ENCODE measurements at regions not wholly inside any gene's neighbourhood (a gene's known extent, or its start where the extent isn't known, plus 50 kb on each side); places are given as distances from the start of the nearest gene placed in this dataset.
"Not testable (repeated sequence)": the region's sequence is repeated elsewhere in the genome, so short reads cannot be mapped to it uniquely, and the experiment has no call there.

DNA sequence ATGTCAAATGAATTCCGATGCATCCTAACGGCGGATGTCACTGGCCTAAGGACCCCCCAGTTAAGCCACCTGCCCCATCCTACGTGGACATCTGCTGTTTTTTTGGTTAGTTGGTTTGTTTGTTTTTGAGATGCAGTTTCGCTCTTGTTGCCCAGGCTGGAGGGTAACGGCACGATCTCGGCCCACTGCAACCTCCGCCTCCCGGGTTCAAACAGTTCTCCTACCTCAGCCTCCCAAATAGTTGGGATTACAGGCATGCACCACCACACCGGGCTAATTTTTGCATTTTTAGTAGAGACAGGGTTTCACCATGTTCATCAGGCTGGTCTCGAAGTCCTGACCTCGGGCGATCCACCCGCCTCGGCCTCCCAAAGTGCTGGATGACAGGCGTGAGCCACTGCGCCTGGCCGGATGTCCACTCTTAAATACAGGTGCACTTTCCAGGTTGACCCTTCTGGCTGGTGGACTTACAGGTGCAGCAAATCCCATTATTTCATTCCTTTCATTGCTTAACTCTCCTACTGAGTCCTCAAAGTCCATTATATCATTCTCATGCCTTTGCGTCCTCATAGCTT lies 206.2 kb downstream of the CRLF2 start:
- intact Hi-C loops (cut with DNase I; ENCODE audit: low total_unique reads), result no loop called here
- H3K4me3 ChIP-seq, result no peak overlapping the region
- no peaks in the 10 kb centered on the region for H3K27me3 ChIP-seq
- TF ChIP-seq CTCF (IDR thresholded peaks at IDR 0.05), result no peak
- peak in 1 of 2 donors; percentile 46 for DNase-seq
- no peak overlapping the region for H3K27ac ChIP-seq
- no peaks in the 10 kb centered on the region for H3K4me1 ChIP-seq
- H3K36me3 ChIP-seq, result no peaks in the 10 kb centered on the region
- H3K9me3 ChIP-seq, result no peaks in the 10 kb centered on the region

DNA sequence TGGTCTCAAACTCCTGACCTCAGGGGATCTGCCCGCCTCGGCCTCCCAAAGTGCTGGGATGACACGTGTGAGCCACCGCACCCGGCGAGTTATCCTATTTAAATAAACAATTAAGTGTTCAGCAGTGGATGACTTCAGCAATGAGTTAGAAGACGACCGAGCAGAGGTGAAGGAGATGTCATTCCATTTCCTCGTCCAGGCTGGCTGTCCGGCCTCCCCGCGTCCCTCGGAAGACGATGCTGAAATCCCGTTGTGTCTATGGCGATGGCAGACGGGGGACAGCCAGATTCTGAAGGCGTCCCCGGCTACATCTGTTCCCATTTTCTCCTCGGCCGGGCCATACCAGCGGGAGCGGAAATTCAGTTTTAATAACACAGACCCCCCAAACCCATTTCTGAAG lies 209.8 kb downstream of the CRLF2 start:
- Histone ChIP-seq H3K4me1 (no peaks in the 10 kb centered on the region), H3K9me3 (no peaks in the 10 kb centered on the region), H3K27me3 (peaks cover 0 to 8% of the 10 kb centered on the region in 2 donors), H3K36me3 (no peaks in the 10 kb centered on the region), H3K4me3 (no peak overlapping the region), H3K27ac (no peak overlapping the region)
- intact Hi-C loops (cut with DNase I; ENCODE audit: low total_unique reads), result no loop called here
- no peak for TF ChIP-seq CTCF (IDR thresholded peaks at IDR 0.05)
- peak in 1 of 2 donors; percentile 47 for DNase-seq

DNA sequence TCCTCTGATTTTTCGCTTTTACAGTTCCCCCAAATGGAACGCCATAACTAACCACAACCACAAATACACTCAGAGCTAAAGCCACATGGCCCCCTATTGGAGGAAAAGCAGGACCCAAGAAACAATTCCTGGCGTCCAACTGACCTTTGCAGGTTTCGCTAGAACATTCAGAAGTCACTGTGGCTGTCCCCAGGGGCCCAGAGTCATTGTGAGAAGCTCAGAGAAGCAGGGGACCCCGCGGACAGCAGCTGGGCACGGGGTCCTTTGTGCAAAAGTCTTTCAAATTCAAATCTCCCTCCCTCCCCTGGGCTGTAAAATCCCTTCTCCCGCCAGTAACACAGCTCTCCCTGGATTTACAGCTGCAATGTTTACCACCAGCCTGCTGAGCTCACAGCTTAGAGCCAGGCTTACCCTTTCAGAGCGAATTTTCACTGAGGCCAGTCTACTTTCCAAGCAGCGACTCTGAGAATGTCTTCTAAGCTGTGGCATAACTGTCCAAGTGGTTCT lies 214.8 kb downstream of the CRLF2 start:
- no peak overlapping the region for H3K27ac ChIP-seq
- intact Hi-C loops (cut with DNase I; ENCODE audit: low total_unique reads), result loop anchor here (10.0 kb wide), 1 partner anchor 597 kb away; the partner anchor contains the start of gene AKAP17A
- H3K27me3 ChIP-seq, result peaks cover 0 to 11% of the 10 kb centered on the region in 2 donors
- no peak for TF ChIP-seq CTCF (IDR thresholded peaks at IDR 0.05)
- H3K36me3 ChIP-seq, result no peaks in the 10 kb centered on the region
- peaks cover 0 to 14% (median 0%) of the 10 kb centered on the region in 3 donors for H3K9me3 ChIP-seq
- peak in 1 of 2 donors; percentile 45 for DNase-seq
- no peak overlapping the region for H3K4me3 ChIP-seq
- no peaks in the 10 kb centered on the region for H3K4me1 ChIP-seq

GRCh38 chrX:994780-995179 lies 217.7 kb downstream of the CRLF2 start:
- TF ChIP-seq CTCF (IDR thresholded peaks at IDR 0.05), result no peak
- Histone ChIP-seq H3K4me3 (no peak overlapping the region), H3K27ac (no peak overlapping the region), H3K27me3 (peaks cover 0 to 11% of the 10 kb centered on the region in 2 donors), H3K4me1 (no peaks in the 10 kb centered on the region), H3K9me3 (peaks cover 0 to 20% (median 0%) of the 10 kb centered on the region in 3 donors), H3K36me3 (no peaks in the 10 kb centered on the region)
- intact Hi-C loops (cut with DNase I; ENCODE audit: low total_unique reads), result loop anchor here (10.0 kb wide), 1 partner anchor 600 kb away; the partner anchor contains the start of gene AKAP17A
- no peak for DNase-seq

DNA sequence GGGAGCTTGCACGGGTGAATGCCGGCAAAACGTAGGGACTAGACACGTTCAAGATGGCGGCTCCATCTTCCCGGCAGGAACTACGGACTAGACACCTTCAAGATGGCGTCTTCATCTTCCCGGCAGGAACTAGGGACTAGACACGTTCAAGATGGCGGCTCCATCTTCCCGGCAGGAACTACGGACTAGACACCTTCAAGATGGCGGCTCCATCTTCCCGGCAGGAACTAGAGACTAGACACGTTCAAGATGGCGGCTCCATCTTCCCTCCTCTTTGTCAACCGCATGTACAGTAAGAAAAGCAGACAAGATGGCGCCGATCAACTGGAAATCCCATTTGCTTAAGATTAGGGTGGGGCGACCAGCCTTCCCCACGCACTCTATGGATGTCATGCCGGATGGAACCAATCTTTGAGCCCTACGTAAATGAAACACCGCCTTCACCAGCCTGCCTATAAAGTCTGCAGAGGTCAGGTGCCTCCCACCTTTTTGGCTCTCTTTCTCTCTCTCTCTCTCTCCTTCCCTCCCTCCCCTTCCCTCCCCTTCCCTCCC lies 222.4 kb downstream of the CRLF2 start:
- no peaks in the 10 kb centered on the region for H3K36me3 ChIP-seq
- intact Hi-C loops (cut with DNase I; ENCODE audit: low total_unique reads), result loop anchor here (10.0 kb wide), 1 partner anchor 605 kb away; the partner anchor contains the start of gene AKAP17A

DNA sequence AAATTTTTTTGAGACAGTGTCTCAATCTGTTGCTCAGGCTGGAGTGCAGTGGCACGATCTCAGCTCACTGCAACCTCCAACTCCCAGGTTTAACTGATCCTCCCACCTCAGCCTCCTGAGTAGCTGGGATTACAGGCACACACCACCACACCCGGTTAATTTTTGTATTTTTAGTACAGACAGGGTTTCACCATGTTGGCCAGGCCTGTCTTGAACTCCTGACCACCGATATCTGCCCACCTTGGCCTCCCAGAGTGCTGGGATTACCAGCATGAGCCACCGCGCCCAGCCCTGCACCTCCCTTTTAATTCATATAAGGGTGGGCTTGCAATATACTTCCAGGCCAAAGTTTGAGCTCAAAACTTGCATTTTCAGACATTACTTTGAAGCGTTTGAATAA lies 223.9 kb downstream of the CRLF2 start:
- H3K27me3 ChIP-seq; H3K36me3 ChIP-seq; H3K4me3 ChIP-seq; H3K27ac ChIP-seq; H3K4me1 ChIP-seq; intact Hi-C loops (cut with DNase I; ENCODE audit: low total_unique reads): not testable (repeated sequence)
- H3K9me3 ChIP-seq, result peaks cover 0 to 18% (median 4%) of the 10 kb centered on the region in 3 donors
- DNase-seq, result peak in 1 of 2 donors; percentile 54

More for the DNA sequence above, 222.4 kb downstream of the CRLF2 start:
- no peak for TF ChIP-seq CTCF (IDR thresholded peaks at IDR 0.05)
- DNase-seq, result peak in 1 of 2 donors; percentile 87
- Histone ChIP-seq H3K27me3 (no peaks in the 10 kb centered on the region), H3K4me3 (no peak overlapping the region), H3K9me3 (peaks cover 0 to 20% (median 0%) of the 10 kb centered on the region in 3 donors), H3K27ac (no peak overlapping the region), H3K4me1 (no peaks in the 10 kb centered on the region)
